Activated CD4-positive, alpha-beta T cell treated with anti-CD3 and anti-CD28 coated beads, Interleukin-2, amount 50 U/mL, for 48 hours (primary cell): ENCODE measurements at regions not wholly inside any gene's neighbourhood (a gene's known extent, or its start where the extent isn't known, plus 50 kb on each side); places are given as distances from the start of the nearest gene placed in this dataset.
"Not testable (repeated sequence)": the region's sequence is repeated elsewhere in the genome, so short reads cannot be mapped to it uniquely, and the experiment has no call there.

ENCODE experiments used
- DNase-seq, 2 experiments: peaks; one replicate each; pipeline ENCODE4 v3.0.0-alpha.2; 2020

- DNase-seq: no peak
Observed at GRCh38 chr2:103401621-103402020, 639.8 kb downstream of the TMEM182 start.

- DNase-seq: no peak
Observed at GRCh38 chr2:103402336-103402735, 640.5 kb downstream of the TMEM182 start.

GRCh38 chr2:103402944-103403343 lies 641.1 kb downstream of the TMEM182 start:
- DNase-seq: no peak

GRCh38 chr2:103403388-103403787 lies 641.6 kb downstream of the TMEM182 start:
- DNase-seq: not testable (repeated sequence)

GRCh38 chr2:103410221-103410620 lies 648.4 kb downstream of the TMEM182 start:
- no peak for DNase-seq

GRCh38 chr2:103419506-103419905 lies 657.7 kb downstream of the TMEM182 start:
- no peak for DNase-seq

- DNase-seq: no peak
Observed at GRCh38 chr2:103423100-103423499, 661.3 kb downstream of the TMEM182 start.

GRCh38 chr2:103427567-103427966 lies 665.7 kb downstream of the TMEM182 start:
- DNase-seq: no peak

GRCh38 chr2:103430191-103430590 lies 668.4 kb downstream of the TMEM182 start:
- no peak for DNase-seq

- DNase-seq: no peak
Observed at GRCh38 chr2:103435010-103435409, 673.2 kb downstream of the TMEM182 start.

- no peak for DNase-seq
Observed at GRCh38 chr2:103437161-103437560, 675.3 kb downstream of the TMEM182 start.

GRCh38 chr2:103445347-103445746 lies 683.5 kb downstream of the TMEM182 start:
- no peak for DNase-seq

- no peak for DNase-seq
Observed at GRCh38 chr2:103448495-103448894, 686.7 kb downstream of the TMEM182 start.

GRCh38 chr2:103451283-103451682 lies 689.5 kb downstream of the TMEM182 start:
- no peak for DNase-seq

GRCh38 chr2:103459283-103459682 lies 697.5 kb downstream of the TMEM182 start:
- DNase-seq: no peak

- DNase-seq: no peak
Observed at GRCh38 chr2:103462101-103462500, 700.3 kb downstream of the TMEM182 start.

GRCh38 chr2:103462712-103463111 lies 700.9 kb downstream of the TMEM182 start:
- DNase-seq: no peak

GRCh38 chr2:103464831-103465230 lies 703.0 kb downstream of the TMEM182 start:
- DNase-seq: no peak

- no peak for DNase-seq
Observed at GRCh38 chr2:103469800-103470199, 708.0 kb downstream of the TMEM182 start.

GRCh38 chr2:103484906-103485305 lies 723.1 kb downstream of the TMEM182 start:
- no peak for DNase-seq

- no peak for DNase-seq
Observed at GRCh38 chr2:103496850-103497249, 735.0 kb downstream of the TMEM182 start.

- no peak for DNase-seq
Observed at GRCh38 chr2:103506812-103507211, 745.0 kb downstream of the TMEM182 start.

- DNase-seq: no peak
Observed at GRCh38 chr2:103512442-103512841, 750.6 kb downstream of the TMEM182 start.

- no peak for DNase-seq
Observed at GRCh38 chr2:103520547-103520946, 758.7 kb downstream of the TMEM182 start.

- no peak for DNase-seq
Observed at GRCh38 chr2:103525756-103526155, 763.9 kb downstream of the TMEM182 start.

GRCh38 chr2:103526757-103527156 lies 764.9 kb downstream of the TMEM182 start:
- DNase-seq: no peak
